Adrenal gland (tissue), 5 donors: ENCODE measurements at regions not wholly inside any gene's neighbourhood (a gene's known extent, or its start where the extent isn't known, plus 50 kb on each side); places are given as distances from the start of the nearest gene placed in this dataset.

Experiments used
- CTCF ChIP-seq, 6 experiments: fragments of 450-650 bp in 4 of 6; fragments of 200-600 bp in 2 of 6; sonication (generic) in 1 of 6; IDR thresholded peaks; 1 replicate in 5 of 6; 2 replicates in 1 of 6; pipeline versions ENCODE4 v1.5.1 to v1.8.0; 2016 to 2021; ENCODE audit warnings: antibody characterized with exemption in 6 of 6, mild to moderate bottlenecking in 2 of 6, moderate library complexity in 1 of 6
- POLR2A ChIP-seq, 2 donors: fragments of 450-650 bp; IDR thresholded peaks; one replicate each; pipeline ENCODE4 v1.6.1; 2017; ENCODE audit warnings: antibody characterized with exemption in 2 of 2, mild to moderate bottlenecking in 2 of 2, moderate library complexity in 1 of 2
- donor health status: DM: no; HTN: no; CAD: no.

GRCh38 chr5:39869396-39869795, 444.6 kb upstream of the DAB2 start:
- TF ChIP-seq CTCF (IDR thresholded peaks at IDR 0.05), result no peak
- TF ChIP-seq POLR2A (IDR thresholded peaks at IDR 0.05), result no peak
